H9 (cell line): ENCODE measurements at regions not wholly inside any gene's neighbourhood (a gene's known extent, or its start where the extent isn't known, plus 50 kb on each side); places are given as distances from the start of the nearest gene placed in this dataset.

Experiments
- DNase-seq: peaks from one replicate; pipeline ENCODE4 v3.0.0-alpha.2; 2017
- H2AFZ ChIP-seq: one replicate; pipeline ENCODE4 v1.6.1; 2013; ENCODE audit warnings: mild to moderate bottlenecking, low read length, control low read depth, moderate library complexity
- H2AK5ac ChIP-seq: 2 replicates; pipeline ENCODE4 v1.6.1; 2013; ENCODE audit warnings: low read length, control low read depth, mixed read lengths; ENCODE audit not compliant: insufficient read length
- H2BK120ac ChIP-seq: one replicate; pipeline ENCODE4 v1.6.1; 2013; ENCODE audit warnings: low read depth, mild to moderate bottlenecking, low read length, control low read depth, inconsistent platforms; ENCODE audit not compliant: poor library complexity, severe bottlenecking
- H2BK12ac ChIP-seq: 2 replicates; pipeline ENCODE4 v1.6.1; 2013; ENCODE audit warnings: low read length, control low read depth, mixed read lengths, low read depth; ENCODE audit not compliant: insufficient read length
- H2BK15ac ChIP-seq: 2 replicates; pipeline ENCODE4 v1.6.1; 2013; ENCODE audit warnings: low read depth, low read length, control low read depth
- H2BK20ac ChIP-seq: one replicate; pipeline ENCODE4 v1.6.1; 2013; ENCODE audit warnings: low read depth, mild to moderate bottlenecking, low read length, control low read depth, inconsistent platforms; ENCODE audit not compliant: poor library complexity, severe bottlenecking
- H2BK5ac ChIP-seq: 2 replicates; pipeline ENCODE4 v1.6.1; 2013; ENCODE audit warnings: low read length, control low read depth, mixed read lengths; ENCODE audit not compliant: insufficient read length
- H3K14ac ChIP-seq: 2 replicates; pipeline ENCODE4 v1.6.1; 2013; ENCODE audit warnings: low read length, control low read depth; ENCODE audit not compliant: insufficient read depth
- H3K18ac ChIP-seq: 2 replicates; pipeline ENCODE4 v1.6.1; 2013; ENCODE audit warnings: low read depth, mild to moderate bottlenecking, mixed read lengths, low read length, control low read depth; ENCODE audit not compliant: insufficient read length
- H3K23ac ChIP-seq: 2 replicates; pipeline ENCODE4 v1.6.1; 2013; ENCODE audit warnings: low read length, control low read depth, mixed read lengths, low read depth; ENCODE audit not compliant: insufficient read length
- H3K23me2 ChIP-seq: 2 replicates; pipeline ENCODE4 v1.6.1; 2013; ENCODE audit warnings: low read depth, mild to moderate bottlenecking, mixed read lengths, low read length, control low read depth; ENCODE audit not compliant: insufficient read length, poor library complexity, severe bottlenecking
- H3K27ac ChIP-seq: 2 replicates; pipeline ENCODE4 v1.5.1; 2013; ENCODE audit warnings: low read length, control low read depth, mixed read lengths, low read depth; ENCODE audit not compliant: insufficient read length
- H3K27me3 ChIP-seq: 2 replicates; pipeline ENCODE4 v1.6.1; 2013; ENCODE audit warnings: low read length, control low read depth, inconsistent platforms; ENCODE audit not compliant: insufficient read depth
- H3K4ac ChIP-seq: 2 replicates; pipeline ENCODE4 v1.6.1; 2013; ENCODE audit warnings: low read depth, mild to moderate bottlenecking, control low read depth, inconsistent platforms, low read length, moderate library complexity
- H3K4me1 ChIP-seq: 2 replicates; pipeline ENCODE4 v1.6.1; 2013; ENCODE audit warnings: low read length, control low read depth, inconsistent platforms; ENCODE audit not compliant: insufficient read depth
- H3K4me2 ChIP-seq: 2 replicates; pipeline ENCODE4 v1.6.1; 2013; ENCODE audit warnings: low read length, control low read depth, mixed read lengths; ENCODE audit not compliant: insufficient read length, insufficient read depth
- H3K56ac ChIP-seq: 2 replicates; pipeline ENCODE4 v1.6.1; 2013; ENCODE audit warnings: low read depth, mild to moderate bottlenecking, mixed read lengths, low read length, control low read depth; ENCODE audit not compliant: insufficient read length
- H3K79me1 ChIP-seq: 2 replicates; pipeline ENCODE4 v1.6.1; 2013; ENCODE audit warnings: low read depth, mild to moderate bottlenecking, moderate library complexity, low read length, control low read depth, inconsistent platforms; ENCODE audit not compliant: insufficient read depth, poor library complexity, severe bottlenecking
- H3K79me2 ChIP-seq: 2 replicates; pipeline ENCODE4 v1.6.1; 2013; ENCODE audit warnings: low read length, control low read depth, inconsistent platforms; ENCODE audit not compliant: insufficient read depth
- H3K9ac ChIP-seq: 2 replicates; pipeline ENCODE4 v1.6.1; 2013; ENCODE audit warnings: low read length, control low read depth, mixed read lengths; ENCODE audit not compliant: insufficient read length; ENCODE audit errors: extremely low read depth
- H3K9me3 ChIP-seq: one replicate; pipeline ENCODE4 v1.6.1; 2013; ENCODE audit warnings: low read depth, low read length, inconsistent platforms; ENCODE audit not compliant: control insufficient read depth
- H3T11ph ChIP-seq: one replicate; pipeline ENCODE4 v1.6.1; 2013; ENCODE audit warnings: mild to moderate bottlenecking, low read length, control low read depth, inconsistent platforms
- H4K20me1 ChIP-seq: one replicate; pipeline ENCODE4 v1.6.1; 2013; ENCODE audit not compliant: control insufficient read depth, insufficient read length, insufficient read depth
- H4K5ac ChIP-seq: 2 replicates; pipeline ENCODE4 v1.6.1; 2013; ENCODE audit warnings: low read depth, mild to moderate bottlenecking, mixed read lengths, low read length, control low read depth; ENCODE audit not compliant: insufficient read length
- H4K8ac ChIP-seq: replicated peaks from 2 replicates; pipeline ENCODE4 v1.6.1; 2013; ENCODE audit warnings: low read length, control low read depth, mixed read lengths, low read depth; ENCODE audit not compliant: insufficient read length
- H4K91ac ChIP-seq: 2 replicates; pipeline ENCODE4 v1.6.1; 2013; ENCODE audit warnings: low read depth, mild to moderate bottlenecking, moderate library complexity, mixed read lengths, low read length, control low read depth; ENCODE audit not compliant: insufficient read length
- H3K27ac Mint-ChIP-seq, 3 experiments: 2 replicates in 2 of 3; 3 replicates in 1 of 3; pipeline ENCODE4 v1.8.0; 2020 to 2021; ENCODE audit warnings: mixed read lengths in 3 of 3, mild to moderate bottlenecking in 1 of 3, moderate library complexity in 1 of 3
- H3K27me3 Mint-ChIP-seq: 2 replicates; pipeline ENCODE4 v1.8.0; 2021; ENCODE audit warnings: low read depth, mild to moderate bottlenecking, moderate library complexity, mixed read lengths
- H3K36me3 Mint-ChIP-seq, 3 experiments: 2 replicates in 2 of 3; 3 replicates in 1 of 3; pipeline ENCODE4 v1.8.0; 2020 to 2021; ENCODE audit warnings: low read depth in 3 of 3, mixed read lengths in 3 of 3; ENCODE audit not compliant: insufficient read depth in 1 of 3
- H3K4me1 Mint-ChIP-seq, 2 experiments: 2 replicates each; pipeline ENCODE4 v1.8.0; 2020; ENCODE audit warnings: mixed read lengths in 2 of 2
- H3K4me3 Mint-ChIP-seq, 2 experiments: 2 replicates in 1 of 2; 3 replicates in 1 of 2; pipeline ENCODE4 v1.8.0; 2020 to 2021; ENCODE audit warnings: mild to moderate bottlenecking in 2 of 2, mixed read lengths in 2 of 2, moderate library complexity in 1 of 2
- H3K9me3 Mint-ChIP-seq, 2 experiments: 2 replicates in 1 of 2; 3 replicates in 1 of 2; pipeline ENCODE4 v1.8.0; 2020; ENCODE audit warnings: mild to moderate bottlenecking in 2 of 2, mixed read lengths in 2 of 2, moderate library complexity in 1 of 2
- TF ChIP-seq, protein P1 (sequence below): fragments of 200-600 bp; sonication (generic); conservative IDR thresholded peaks from 3 replicates; pipeline ENCODE4 v1.8.0; 2021; ENCODE audit warnings: antibody characterized with exemption, mild to moderate bottlenecking

DNA sequence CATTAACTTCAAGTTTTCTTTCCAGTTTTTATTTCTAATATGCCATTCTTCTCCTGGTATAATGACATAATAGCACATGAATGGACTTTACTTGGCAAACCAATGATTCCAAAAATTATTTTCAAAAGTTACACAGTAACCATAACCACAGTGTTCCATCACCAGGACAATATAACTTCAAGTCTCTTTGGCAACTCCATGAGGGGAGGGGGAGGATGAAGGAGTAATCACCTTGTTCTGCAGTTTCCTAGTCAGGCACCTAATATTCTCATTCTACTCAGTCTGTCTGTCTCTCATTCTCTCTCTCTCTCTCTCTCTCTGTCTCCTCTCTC is 66.6 kb downstream of the BTG1 start:
- TF ChIP-seq, protein P1, sequence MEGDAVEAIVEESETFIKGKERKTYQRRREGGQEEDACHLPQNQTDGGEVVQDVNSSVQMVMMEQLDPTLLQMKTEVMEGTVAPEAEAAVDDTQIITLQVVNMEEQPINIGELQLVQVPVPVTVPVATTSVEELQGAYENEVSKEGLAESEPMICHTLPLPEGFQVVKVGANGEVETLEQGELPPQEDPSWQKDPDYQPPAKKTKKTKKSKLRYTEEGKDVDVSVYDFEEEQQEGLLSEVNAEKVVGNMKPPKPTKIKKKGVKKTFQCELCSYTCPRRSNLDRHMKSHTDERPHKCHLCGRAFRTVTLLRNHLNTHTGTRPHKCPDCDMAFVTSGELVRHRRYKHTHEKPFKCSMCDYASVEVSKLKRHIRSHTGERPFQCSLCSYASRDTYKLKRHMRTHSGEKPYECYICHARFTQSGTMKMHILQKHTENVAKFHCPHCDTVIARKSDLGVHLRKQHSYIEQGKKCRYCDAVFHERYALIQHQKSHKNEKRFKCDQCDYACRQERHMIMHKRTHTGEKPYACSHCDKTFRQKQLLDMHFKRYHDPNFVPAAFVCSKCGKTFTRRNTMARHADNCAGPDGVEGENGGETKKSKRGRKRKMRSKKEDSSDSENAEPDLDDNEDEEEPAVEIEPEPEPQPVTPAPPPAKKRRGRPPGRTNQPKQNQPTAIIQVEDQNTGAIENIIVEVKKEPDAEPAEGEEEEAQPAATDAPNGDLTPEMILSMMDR = no peak
- no peak overlapping the region for H2BK5ac ChIP-seq
- H3K36me3 Mint-ChIP-seq = no peaks in the 10 kb centered on the region
- no peak overlapping the region; a peak in 1 of 5 replicates for H3K4me3 Mint-ChIP-seq
- no peak overlapping the region for H4K91ac ChIP-seq
- no peak overlapping the region for H3K4me2 ChIP-seq
- H3K14ac ChIP-seq = no peak overlapping the region
- H3K4me1 Mint-ChIP-seq = peaks cover 3 to 15% of the 10 kb centered on the region in 2 experiments; a peak in 3 of 4 replicates
- no peak overlapping the region for H4K8ac ChIP-seq
- H3K27ac ChIP-seq = no peak overlapping the region
- no peak overlapping the region for H3K18ac ChIP-seq
- H2BK12ac ChIP-seq = no peak overlapping the region
- H2AFZ ChIP-seq = no peak overlapping the region
- no peak overlapping the region for H2BK20ac ChIP-seq
- DNase-seq = no peak
- no peak overlapping the region for H2BK120ac ChIP-seq
- H3K4ac ChIP-seq = no peak overlapping the region
- no peak overlapping the region for H3K9ac ChIP-seq
- H3K27ac Mint-ChIP-seq = no peak overlapping the region; a peak in 1 of 7 replicates
- H3K23me2 ChIP-seq = no peaks in the 10 kb centered on the region
- no peak overlapping the region for H2BK15ac ChIP-seq
- H3K79me2 ChIP-seq = no peaks in the 10 kb centered on the region; the same call in 1 of the 2 replicates
- H4K20me1 ChIP-seq = no peaks in the 10 kb centered on the region
- H3K23ac ChIP-seq = no peak overlapping the region
- H3K27me3 Mint-ChIP-seq = no peaks in the 10 kb centered on the region
- no peaks in the 10 kb centered on the region for H3K9me3 ChIP-seq
- H3K4me1 ChIP-seq = no peaks in the 10 kb centered on the region
- H3K9me3 Mint-ChIP-seq = no peaks in the 10 kb centered on the region
- no peak overlapping the region for H2AK5ac ChIP-seq
- no peaks in the 10 kb centered on the region for H3K27me3 ChIP-seq
- H3K79me1 ChIP-seq = no peaks in the 10 kb centered on the region
- H4K5ac ChIP-seq = no peak overlapping the region
- no peak overlapping the region for H3K56ac ChIP-seq
- no peak overlapping the region for H3T11ph ChIP-seq
